SH-SY5Y (cell line): ENCODE measurements at regions not wholly inside any gene's neighbourhood (a gene's known extent, or its start where the extent isn't known, plus 50 kb on each side); places are given as distances from the start of the nearest gene placed in this dataset.

Experiments used
- GATA2 ChIP-seq: IDR thresholded peaks from 2 replicates; pipeline ENCODE4 v1.6.1; 2011; ENCODE audit warnings: mild to moderate bottlenecking, low read depth, low read length
- GATA3 ChIP-seq: IDR thresholded peaks from 2 replicates; pipeline ENCODE4 v1.6.1; 2011; ENCODE audit warnings: low read depth, mild to moderate bottlenecking, low read length, moderate library complexity

- no peak for TF ChIP-seq GATA3
- TF ChIP-seq GATA2, result no peak
These were observed 94.1 kb upstream of the BMP5 start for GRCh38 chr6:55969526-55969925.
